H1 (cell line): ENCODE measurements at regions not wholly inside any gene's neighbourhood (a gene's known extent, or its start where the extent isn't known, plus 50 kb on each side); places are given as distances from the start of the nearest gene placed in this dataset.

Experiments used
- CTCF ChIA-PET: fragments of 300-600 bp; sonication (Branson Sonifier 250); formaldehyde crosslinking; loops from one replicate; lab custom pipeline; 2021; ENCODE audit not compliant: partially characterized antibody; lab: Charles Lee
- POLR2A ChIA-PET: fragments of 300-600 bp; sonication (Branson Sonifier 250); formaldehyde crosslinking; loops from one replicate; lab custom pipeline; 2021; ENCODE audit warnings: inconsistent platforms; ENCODE audit not compliant: partially characterized antibody; lab: Charles Lee
- DNase-seq, 2 experiments: peaks; one replicate each; pipeline versions ENCODE4 v3.0.0 to v3.0.0-alpha.2; 2010 to 2022; ENCODE audit warnings: low spot score in 2 of 2, low read depth in 1 of 2, mixed read lengths in 1 of 2
- FAIRE-seq: peaks from 2 replicates; lab custom pipeline; 2011; peaks lifted over from hg19 to GRCh38; lab: Jason Lieb, UNC
- H2AFZ ChIP-seq: 2 replicates; pipeline ENCODE4 v1.8.1; 2012; ENCODE audit warnings: low read length, inconsistent platforms
- H2AK5ac ChIP-seq: 2 replicates; pipeline ENCODE4 v1.6.1; 2013; ENCODE audit warnings: low read depth, low read length
- H2BK120ac ChIP-seq: replicated peaks from 2 replicates; pipeline ENCODE3; 2013; ENCODE audit warnings: low read depth, low read length, inconsistent platforms
- H2BK12ac ChIP-seq: 2 replicates; pipeline ENCODE4 v1.6.1; 2013; ENCODE audit warnings: low read depth, low read length
- H2BK15ac ChIP-seq: 2 replicates; pipeline ENCODE4 v1.6.1; 2013; ENCODE audit warnings: low read length
- H2BK20ac ChIP-seq: 2 replicates; pipeline ENCODE4 v1.6.1; 2013; ENCODE audit warnings: low read length
- H2BK5ac ChIP-seq: 2 replicates; pipeline ENCODE4 v1.6.1; 2013; ENCODE audit warnings: low read depth, low read length
- H3K14ac ChIP-seq: 2 replicates; pipeline ENCODE4 v1.6.1; 2013; ENCODE audit warnings: inconsistent platforms; ENCODE audit not compliant: insufficient read length
- H3K18ac ChIP-seq: 2 replicates; pipeline ENCODE4 v1.6.1; 2013; ENCODE audit warnings: low read length; ENCODE audit errors: extremely low read depth
- H3K23ac ChIP-seq: 2 replicates; pipeline ENCODE4 v1.6.1; 2013; ENCODE audit warnings: inconsistent platforms; ENCODE audit not compliant: insufficient read length
- H3K23me2 ChIP-seq: 2 replicates; pipeline ENCODE4 v1.6.1; 2013; ENCODE audit warnings: low read depth, low read length
- H3K27ac ChIP-seq: 2 replicates; pipeline ENCODE4 v1.6.1; 2011; ENCODE audit warnings: low read depth, low read length, inconsistent platforms
- H3K27me3 ChIP-seq, 4 experiments: replicated peaks in 1 of 4; 1 replicate in 1 of 4; 2 replicates in 3 of 4; pipeline versions ENCODE4 v1.6.1 to v1.8.1; 2011 to 2013; ENCODE audit warnings: low read length in 3 of 4, mild to moderate bottlenecking in 3 of 4, inconsistent platforms in 2 of 4, mixed read lengths in 2 of 4, moderate library complexity in 1 of 4; ENCODE audit not compliant: control insufficient read depth in 3 of 4, insufficient read depth in 3 of 4; ENCODE audit errors: extremely low read depth in 1 of 4
- H3K36me3 ChIP-seq, 4 experiments: 2 replicates each; pipeline versions ENCODE4 v1.6.1 to v1.8.1; 2011 to 2013; ENCODE audit warnings: mild to moderate bottlenecking in 4 of 4, low read length in 3 of 4, moderate library complexity in 2 of 4, control low read depth in 1 of 4, inconsistent platforms in 1 of 4; ENCODE audit not compliant: insufficient read depth in 4 of 4, control insufficient read depth in 2 of 4
- H3K4ac ChIP-seq: replicated peaks from 2 replicates; pipeline ENCODE3; 2013; ENCODE audit warnings: low read length, low read depth, mixed read lengths, inconsistent platforms; ENCODE audit not compliant: insufficient read length
- H3K4me1 ChIP-seq, 4 experiments: replicated peaks in 1 of 4; 1 replicate in 1 of 4; 2 replicates in 3 of 4; pipeline versions ENCODE4 v1.6.1 to v1.8.1; 2011 to 2013; ENCODE audit warnings: low read length in 3 of 4, inconsistent platforms in 2 of 4, mixed read lengths in 1 of 4; ENCODE audit not compliant: insufficient read depth in 4 of 4, control insufficient read depth in 3 of 4
- H3K4me2 ChIP-seq, 2 experiments: 2 replicates each; pipeline versions ENCODE4 v1.6.1 to v1.8.1; 2011 to 2013; ENCODE audit warnings: low read depth in 2 of 2, low read length in 2 of 2, control low read depth in 1 of 2, inconsistent platforms in 1 of 2, mild to moderate bottlenecking in 1 of 2; ENCODE audit not compliant: insufficient read depth in 1 of 2
- H3K4me3 ChIP-seq, 4 experiments: fragments of 200-600, 300-600 bp in 1 of 4; sonication (generic), shearing (Covaris generic), sonication (Bioruptor Twin) in 1 of 4; 2 replicates each; pipeline versions ENCODE4 v1.5.1 to v1.8.1; 2011 to 2016; ENCODE audit warnings: low read length in 4 of 4, low read depth in 3 of 4, control low read depth in 2 of 4, inconsistent platforms in 2 of 4, mild to moderate bottlenecking in 2 of 4, mixed read lengths in 1 of 4, moderate library complexity in 1 of 4; ENCODE audit not compliant: insufficient read depth in 2 of 4; ENCODE audit errors: extremely low read depth in 1 of 4
- H3K56ac ChIP-seq: replicated peaks from 2 replicates; pipeline ENCODE3; 2013; ENCODE audit warnings: low read depth, mild to moderate bottlenecking, mixed read lengths, low read length, inconsistent platforms; ENCODE audit not compliant: insufficient read length
- H3K79me1 ChIP-seq: 2 replicates; pipeline ENCODE4 v1.6.1; 2013; ENCODE audit warnings: low read depth, low read length, control low read depth
- H3K79me2 ChIP-seq, 2 experiments: 2 replicates each; pipeline versions ENCODE4 v1.6.1 to v1.8.1; 2012 to 2013; ENCODE audit warnings: low read length in 2 of 2, mild to moderate bottlenecking in 2 of 2, inconsistent platforms in 1 of 2; ENCODE audit not compliant: insufficient read depth in 2 of 2, control insufficient read depth in 1 of 2
- H3K9ac ChIP-seq, 4 experiments: replicated peaks in 1 of 4; 1 replicate in 1 of 4; 2 replicates in 3 of 4; pipeline versions ENCODE4 v1.6.1 to v1.8.1; 2011 to 2013; ENCODE audit warnings: low read depth in 3 of 4, low read length in 3 of 4, control low read depth in 2 of 4, mild to moderate bottlenecking in 2 of 4, moderate library complexity in 2 of 4, inconsistent platforms in 1 of 4; ENCODE audit errors: extremely low read depth in 1 of 4
- H3K9me3 ChIP-seq, 2 experiments: 2 replicates each; pipeline versions ENCODE4 v1.6.1 to v1.8.1; 2012 to 2013; ENCODE audit warnings: mild to moderate bottlenecking in 2 of 2, moderate library complexity in 2 of 2, control low read depth in 1 of 2, inconsistent platforms in 1 of 2, low read depth in 1 of 2, low read length in 1 of 2, mixed read lengths in 1 of 2; ENCODE audit not compliant: insufficient read depth in 2 of 2
- H4K20me1 ChIP-seq, 2 experiments: replicated peaks in 1 of 2; 2 replicates each; pipeline versions ENCODE3 to v1.8.1; 2011 to 2013; ENCODE audit warnings: inconsistent platforms in 2 of 2, low read length in 2 of 2, mild to moderate bottlenecking in 1 of 2; ENCODE audit not compliant: insufficient read depth in 2 of 2, control insufficient read depth in 1 of 2
- H4K5ac ChIP-seq: 2 replicates; pipeline ENCODE4 v1.6.1; 2013; ENCODE audit warnings: low read length, low read depth, mixed read lengths, inconsistent platforms; ENCODE audit not compliant: insufficient read length
- H4K8ac ChIP-seq: 2 replicates; pipeline ENCODE4 v1.8.0; 2013; ENCODE audit warnings: mild to moderate bottlenecking, moderate library complexity, low read length, inconsistent platforms; ENCODE audit not compliant: insufficient read depth; ENCODE audit errors: extremely low read depth
- H4K91ac ChIP-seq: replicated peaks from 2 replicates; pipeline ENCODE3; 2013; ENCODE audit warnings: low read length, mixed read lengths, inconsistent platforms; ENCODE audit not compliant: insufficient read length
- BACH1 ChIP-seq: IDR thresholded peaks from 2 replicates; pipeline ENCODE4 v1.6.1; 2012; ENCODE audit warnings: low read length, improper control_type of control experiment
- EGR1 ChIP-seq: IDR thresholded peaks from 2 replicates; pipeline ENCODE4 v1.6.1; 2011; ENCODE audit warnings: low read depth, low read length, borderline replicate concordance
- GTF2F1 ChIP-seq: IDR thresholded peaks from 2 replicates; pipeline ENCODE4 v1.6.1; 2012; ENCODE audit warnings: low read depth, low read length, improper control_type of control experiment, borderline replicate concordance
- KDM4A ChIP-seq: IDR thresholded peaks from one replicate; pipeline ENCODE4 v1.7.1; 2012; ENCODE audit warnings: low read depth, mild to moderate bottlenecking, moderate library complexity, low read length, inconsistent platforms; ENCODE audit not compliant: severe bottlenecking
- PHF8 ChIP-seq: fragments of 200-600 bp; sonication (generic); conservative IDR thresholded peaks from 2 replicates; pipeline ENCODE4 v1.7.1; 2012; ENCODE audit warnings: low read depth, mild to moderate bottlenecking, inconsistent platforms, low read length, moderate library complexity
- RNF2 ChIP-seq: fragments of 200-900, 300-1000 bp; sonication (generic); IDR thresholded peaks from 2 replicates; pipeline ENCODE4 v1.7.1; 2016; ENCODE audit warnings: borderline replicate concordance, low read depth, mild to moderate bottlenecking, antibody characterized with exemption, low read length; ENCODE audit not compliant: poor library complexity, severe bottlenecking; ENCODE audit errors: missing control alignments
- SP2 ChIP-seq: IDR thresholded peaks from 2 replicates; pipeline ENCODE4 v1.6.1; 2012; ENCODE audit warnings: mild to moderate bottlenecking, low read length, inconsistent platforms
- TAF1 ChIP-seq: IDR thresholded peaks from 2 replicates; pipeline ENCODE4 v1.6.1; 2011; ENCODE audit warnings: mild to moderate bottlenecking, low read depth, low read length
- TCF12 ChIP-seq: IDR thresholded peaks from 2 replicates; pipeline ENCODE4 v1.6.1; 2011; ENCODE audit warnings: low read depth, mild to moderate bottlenecking, low read length
- ZNF274 ChIP-seq: IDR thresholded peaks from 2 replicates; pipeline ENCODE4 v1.7.0; 2012; ENCODE audit warnings: low read length, borderline replicate concordance; ENCODE audit errors: extremely low read depth
- whole genome bisulfite sequencing, 2 experiments: shearing (Covaris generic) in 1 of 2; methylation state at CpG; one replicate each; pipeline versions ENCODE4 v1.1.6 to v1.1.7; 2013 to 2015; ENCODE audit warnings: low lambda C conversion rate in 2 of 2, mixed read lengths in 2 of 2, inconsistent platforms in 1 of 2, low coverage in 1 of 2, missing lambda C conversion rate in 1 of 2; ENCODE audit not compliant: insufficient replicate concordance in 2 of 2, insufficient coverage in 1 of 2, insufficient read length in 1 of 2; ENCODE audit errors: extremely low coverage in 1 of 2, missing lambda C conversion rate in 1 of 2; 5-methylcytosine and 5-hydroxymethylcytosine counted together

DNA sequence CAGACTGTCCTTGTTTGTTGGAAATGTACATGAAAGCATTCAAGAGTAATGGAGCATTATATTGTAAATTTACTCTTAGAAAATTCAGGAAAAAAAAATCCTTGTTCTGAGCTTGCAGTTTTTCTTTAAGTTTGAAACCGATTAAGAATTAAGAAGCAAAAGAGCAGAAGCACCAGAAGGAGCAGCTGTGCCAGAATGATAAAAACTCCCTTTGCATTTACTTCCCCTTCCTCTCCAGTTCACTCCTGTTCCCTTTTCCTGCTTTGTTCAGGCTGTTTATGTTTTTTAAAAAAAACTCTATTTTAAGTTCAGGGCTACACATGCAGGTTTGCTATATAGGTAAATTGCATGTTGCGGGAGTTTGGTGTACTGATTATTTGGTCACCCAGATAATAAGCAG lies 90.3 kb downstream of the ATOH1 start:
- CTCF ChIA-PET: no interaction called here
- Histone ChIP-seq H2BK15ac (no peak overlapping the region), H3K4me2 (no peak overlapping the region), H3K23me2 (no peaks in the 10 kb centered on the region), H3K4me1 (no peaks in the 10 kb centered on the region), H3K4me3 (no peak overlapping the region), H2BK120ac (no peak overlapping the region), H2AK5ac (no peak overlapping the region), H3K9me3 (no peaks in the 10 kb centered on the region), H2BK5ac (no peak overlapping the region), H3K79me2 (no peaks in the 10 kb centered on the region), H4K8ac (no peak overlapping the region), H3K18ac (no peak overlapping the region), H3K23ac (no peak overlapping the region), H4K5ac (no peak overlapping the region), H3K56ac (no peak overlapping the region), H3K27ac (no peak overlapping the region), H3K4ac (no peak overlapping the region), H3K9ac (no peak overlapping the region), H4K91ac (no peak overlapping the region), H3K36me3 (no peaks in the 10 kb centered on the region), H2BK12ac (no peak overlapping the region), H3K79me1 (no peaks in the 10 kb centered on the region), H2BK20ac (no peak overlapping the region), H3K27me3 (no peaks in the 10 kb centered on the region), H2AFZ (no peak overlapping the region), H4K20me1 (no peaks in the 10 kb centered on the region), H3K14ac (no peak overlapping the region)
- FAIRE-seq (no peak), DNase-seq (no peak)
- WGBS, 2 experiments: 87% methylated on average over 2 of the region's 2 CpGs; no CpG with 5 or more reads in 1 of the 2 experiments
- TF ChIP-seq RNF2: no peak
- TF ChIP-seq ZNF274: no peak
- TF ChIP-seq GTF2F1: no peak
- no peak for TF ChIP-seq TAF1
- TF ChIP-seq PHF8: no peak
- no peak for TF ChIP-seq SP2
- TF ChIP-seq BACH1: no peak
- no peak for TF ChIP-seq TCF12
- TF ChIP-seq EGR1: no peak
- no peak for TF ChIP-seq KDM4A
- POLR2A ChIA-PET: no interaction called here
